Activated CD4-positive, alpha-beta T cell treated with anti-CD3 and anti-CD28 coated beads, Interleukin-2, amount 10 ng/mL, durations not matched to agents 24 days and 14 days (primary cell): ENCODE measurements at regions not wholly inside any gene's neighbourhood (a gene's known extent, or its start where the extent isn't known, plus 50 kb on each side); places are given as distances from the start of the nearest gene placed in this dataset.

Experiments used
- DNase-seq: peaks from one replicate; pipeline ENCODE4 v3.0.0; 2022
- H3K27ac Mint-ChIP-seq: one replicate; pipeline ENCODE4 v1.8.0; 2022; ENCODE audit warnings: mild to moderate bottlenecking, mixed read lengths
- H3K27me3 Mint-ChIP-seq: one replicate; pipeline ENCODE4 v1.8.0; 2022; ENCODE audit warnings: mixed read lengths
- H3K36me3 Mint-ChIP-seq: one replicate; pipeline ENCODE4 v1.8.0; 2022; ENCODE audit warnings: low read depth, mild to moderate bottlenecking, mixed read lengths
- H3K4me1 Mint-ChIP-seq: one replicate; pipeline ENCODE4 v1.8.0; 2021; ENCODE audit warnings: mixed read lengths
- H3K4me3 Mint-ChIP-seq: one replicate; pipeline ENCODE4 v1.8.0; 2022; ENCODE audit warnings: mild to moderate bottlenecking, moderate library complexity, mixed read lengths
- H3K9me3 Mint-ChIP-seq: one replicate; pipeline ENCODE4 v1.8.0; 2021; ENCODE audit warnings: mixed read lengths
- intact Hi-C: fragments of 100-400 bp; cut with micrococcal nuclease; formaldehyde crosslinking; loops from one replicate; pipeline ENCODE4 v1.15.1; 2023

DNA sequence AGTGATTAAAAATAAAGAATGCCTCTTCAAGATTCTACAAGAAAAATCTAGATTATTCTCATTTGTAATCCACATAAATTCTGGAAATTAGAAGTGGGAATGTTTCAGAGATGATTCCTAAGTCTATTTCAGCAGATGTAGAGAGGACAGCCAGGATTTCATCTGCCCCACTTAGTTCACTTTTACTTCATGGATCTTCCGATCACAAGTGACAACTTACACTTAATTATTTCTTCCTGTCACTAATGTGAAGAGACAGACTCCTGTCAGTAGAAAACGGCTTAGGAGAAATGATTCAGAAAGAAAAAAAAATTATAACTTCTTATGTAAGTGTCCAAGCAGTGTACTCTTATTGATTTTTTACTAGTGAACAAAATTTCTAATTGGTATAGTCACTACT lies 368.2 kb upstream of the SMIM30 start:
- Mint-ChIP-seq H3K36me3 (no peaks in the 10 kb centered on the region), H3K4me3 (no peak overlapping the region), H3K4me1 (no peaks in the 10 kb centered on the region), H3K27me3 (no peaks in the 10 kb centered on the region), H3K9me3 (peaks cover 5% of the 10 kb centered on the region), H3K27ac (no peak overlapping the region)
- no peak for DNase-seq
- intact Hi-C loops = no loop called here

DNA sequence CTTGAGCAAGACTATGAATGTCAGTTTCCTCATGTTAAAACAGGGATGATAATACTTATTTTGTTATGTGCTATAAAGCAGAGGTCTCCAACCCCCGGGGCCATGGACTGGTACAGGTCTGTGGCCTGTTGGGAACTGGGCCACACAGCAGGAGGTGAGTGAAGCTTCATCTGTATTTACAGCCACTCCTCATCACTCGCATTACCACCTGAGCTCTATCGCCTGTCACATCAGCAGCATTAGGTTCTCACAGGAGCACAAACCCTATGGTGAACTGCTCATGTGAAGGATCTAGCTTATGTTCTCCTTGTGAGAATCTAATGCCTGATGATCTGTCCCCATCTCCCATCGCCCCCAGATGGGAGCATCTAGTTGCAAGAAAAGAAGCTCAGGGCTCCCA lies 365.3 kb upstream of the SMIM30 start:
- intact Hi-C loops = no loop called here
- Mint-ChIP-seq H3K27ac (no peak overlapping the region), H3K36me3 (no peaks in the 10 kb centered on the region), H3K4me3 (no peak overlapping the region), H3K4me1 (no peaks in the 10 kb centered on the region), H3K27me3 (no peaks in the 10 kb centered on the region), H3K9me3 (peaks cover 5% of the 10 kb centered on the region)
- DNase-seq = no peak

GRCh38 chr7:113480537-113480936 lies 362.2 kb upstream of the SMIM30 start:
- intact Hi-C loops = no loop called here
- H3K36me3 Mint-ChIP-seq = no peaks in the 10 kb centered on the region

GRCh38 chr7:113464096-113464855 lies 345.9 kb upstream of the SMIM30 start:
- H3K4me1 Mint-ChIP-seq = no peaks in the 10 kb centered on the region

More at GRCh38 chr7:113480537-113480936, 362.2 kb upstream of the SMIM30 start:
- H3K9me3 Mint-ChIP-seq = peaks cover 5% of the 10 kb centered on the region
- no peak overlapping the region for H3K4me3 Mint-ChIP-seq
- DNase-seq = no peak
- H3K4me1 Mint-ChIP-seq = no peaks in the 10 kb centered on the region
- H3K27ac Mint-ChIP-seq = no peak overlapping the region
- no peaks in the 10 kb centered on the region for H3K27me3 Mint-ChIP-seq

DNA sequence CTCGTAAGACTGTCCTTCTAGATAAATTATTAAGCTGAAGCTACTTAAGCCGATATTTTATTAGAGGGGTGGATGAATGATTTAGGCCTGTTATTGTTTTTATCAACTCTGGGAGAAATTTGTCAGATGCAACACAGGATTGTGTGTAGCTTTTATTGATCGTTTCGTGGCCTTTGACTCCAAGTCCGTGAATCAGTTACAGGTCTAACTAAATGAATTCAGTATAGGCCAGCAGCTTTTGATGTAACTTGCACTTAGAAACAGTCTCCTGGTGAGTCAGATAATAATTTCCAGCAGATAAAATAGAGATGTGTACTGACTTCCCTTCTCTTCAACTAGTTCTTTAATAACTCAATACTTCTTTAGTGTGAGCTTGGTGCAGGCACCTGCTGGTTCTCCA lies 341.7 kb upstream of the SMIM30 start:
- intact Hi-C loops = no loop called here

More at GRCh38 chr7:113464096-113464855, 345.9 kb upstream of the SMIM30 start:
- Mint-ChIP-seq H3K27ac (no peak overlapping the region), H3K36me3 (no peaks in the 10 kb centered on the region), H3K9me3 (no peaks in the 10 kb centered on the region), H3K4me3 (no peak overlapping the region), H3K27me3 (no peaks in the 10 kb centered on the region)
- no peak for DNase-seq
- intact Hi-C loops = no loop called here

DNA sequence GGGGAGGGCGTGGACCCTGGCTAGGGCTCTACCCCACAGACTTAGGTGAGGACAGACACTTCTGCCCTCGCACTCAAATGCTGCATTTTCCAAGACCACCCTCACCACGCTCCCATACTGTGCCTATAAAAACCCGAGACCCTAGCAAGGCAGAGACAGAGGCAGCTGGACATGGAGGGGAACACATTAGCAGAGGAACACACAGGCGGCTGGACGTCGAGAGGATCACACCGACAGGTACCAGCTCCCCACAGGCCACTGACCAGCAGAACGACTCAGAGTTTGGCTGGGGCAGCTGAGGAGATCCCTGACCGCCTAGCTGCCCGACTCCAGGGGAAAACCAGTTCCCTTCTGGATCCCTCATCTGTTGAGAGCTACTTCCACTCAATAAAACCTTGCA lies 338.2 kb upstream of the SMIM30 start:
- Mint-ChIP-seq H3K36me3 (no peaks in the 10 kb centered on the region), H3K27ac (no peak overlapping the region), H3K27me3 (no peaks in the 10 kb centered on the region), H3K9me3 (no peaks in the 10 kb centered on the region), H3K4me3 (no peak overlapping the region), H3K4me1 (no peaks in the 10 kb centered on the region)
- DNase-seq = no peak
- intact Hi-C loops = no loop called here

More for the DNA sequence above, 341.7 kb upstream of the SMIM30 start:
- DNase-seq = no peak
- Mint-ChIP-seq H3K27ac (no peak overlapping the region), H3K4me1 (no peaks in the 10 kb centered on the region), H3K9me3 (no peaks in the 10 kb centered on the region), H3K4me3 (no peak overlapping the region), H3K36me3 (no peaks in the 10 kb centered on the region), H3K27me3 (no peaks in the 10 kb centered on the region)

- intact Hi-C loops = no loop called here
- no peak for DNase-seq
- Mint-ChIP-seq H3K4me1 (no peaks in the 10 kb centered on the region), H3K36me3 (no peaks in the 10 kb centered on the region), H3K4me3 (no peak overlapping the region), H3K9me3 (no peaks in the 10 kb centered on the region), H3K27ac (no peak overlapping the region), H3K27me3 (no peaks in the 10 kb centered on the region)
Observed at GRCh38 chr7:113454597-113455169, 336.3 kb upstream of the SMIM30 start.

DNA sequence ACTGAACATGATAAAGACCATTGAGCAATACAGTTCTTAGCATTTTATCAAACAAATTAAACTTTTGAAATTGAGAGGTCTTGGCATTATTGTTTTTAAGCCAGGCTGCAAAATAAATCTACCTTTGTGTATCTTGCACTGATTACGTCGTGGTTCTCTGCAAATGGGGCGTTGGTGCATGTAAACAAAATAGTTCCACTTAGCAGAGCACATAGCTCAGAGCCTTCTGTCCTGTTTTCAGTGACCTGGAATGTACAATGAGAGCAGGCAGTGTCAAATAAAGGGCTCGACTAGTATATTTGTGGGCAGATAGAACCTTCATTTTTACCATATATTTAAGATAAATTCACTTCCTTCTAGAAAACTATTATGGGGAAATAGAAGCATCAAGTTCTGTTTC lies 333.9 kb upstream of the SMIM30 start:
- Mint-ChIP-seq H3K36me3 (no peaks in the 10 kb centered on the region), H3K4me3 (no peak overlapping the region), H3K4me1 (no peaks in the 10 kb centered on the region), H3K27me3 (no peaks in the 10 kb centered on the region), H3K9me3 (no peaks in the 10 kb centered on the region), H3K27ac (no peak overlapping the region)
- intact Hi-C loops = no loop called here
- DNase-seq = no peak

- intact Hi-C loops = no loop called here
- no peak for DNase-seq
- Mint-ChIP-seq H3K4me1 (no peaks in the 10 kb centered on the region), H3K27me3 (no peaks in the 10 kb centered on the region), H3K4me3 (no peak overlapping the region), H3K27ac (no peak overlapping the region), H3K36me3 (no peaks in the 10 kb centered on the region), H3K9me3 (no peaks in the 10 kb centered on the region)
Observed at GRCh38 chr7:113446791-113447190, 328.4 kb upstream of the SMIM30 start.

- Mint-ChIP-seq H3K4me1 (no peaks in the 10 kb centered on the region), H3K9me3 (no peaks in the 10 kb centered on the region), H3K27me3 (no peaks in the 10 kb centered on the region), H3K27ac (no peak overlapping the region), H3K36me3 (no peaks in the 10 kb centered on the region), H3K4me3 (no peak overlapping the region)
- DNase-seq = no peak
- intact Hi-C loops = no loop called here
Observed at GRCh38 chr7:113446391-113446790, 328.0 kb upstream of the SMIM30 start.

DNA sequence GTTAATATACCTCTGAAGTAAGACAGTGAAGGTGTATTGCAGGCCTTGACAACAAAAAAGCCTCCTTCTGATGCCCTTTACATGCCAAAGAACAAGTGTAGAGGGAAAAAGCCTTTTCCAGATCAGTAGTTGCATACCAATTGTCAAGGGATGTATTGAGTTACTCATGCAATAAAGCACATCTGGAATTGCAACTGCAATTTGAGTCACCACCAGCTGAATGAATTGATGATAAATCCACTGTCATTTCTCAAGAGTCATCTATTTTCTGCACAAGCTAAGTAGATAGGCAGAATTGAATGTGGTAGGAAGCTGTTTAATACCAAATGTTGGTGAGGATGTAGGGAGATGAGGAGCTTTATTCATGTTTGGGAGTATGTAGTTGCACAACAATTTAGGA lies 325.9 kb upstream of the SMIM30 start:
- intact Hi-C loops = no loop called here
- H3K27me3 Mint-ChIP-seq = no peaks in the 10 kb centered on the region

GRCh38 chr7:113440173-113440572 lies 321.8 kb upstream of the SMIM30 start:
- H3K9me3 Mint-ChIP-seq = no peaks in the 10 kb centered on the region
- DNase-seq = no peak
- H3K27ac Mint-ChIP-seq = no peak overlapping the region
- H3K36me3 Mint-ChIP-seq = no peaks in the 10 kb centered on the region
- no peaks in the 10 kb centered on the region for H3K4me1 Mint-ChIP-seq
- H3K4me3 Mint-ChIP-seq = no peak overlapping the region
- no peaks in the 10 kb centered on the region for H3K27me3 Mint-ChIP-seq
- intact Hi-C loops = no loop called here

More for the DNA sequence above, 325.9 kb upstream of the SMIM30 start:
- no peaks in the 10 kb centered on the region for H3K36me3 Mint-ChIP-seq
- H3K4me3 Mint-ChIP-seq = no peak overlapping the region
- DNase-seq = no peak
- H3K27ac Mint-ChIP-seq = no peak overlapping the region
- H3K9me3 Mint-ChIP-seq = no peaks in the 10 kb centered on the region
- H3K4me1 Mint-ChIP-seq = no peaks in the 10 kb centered on the region

- Mint-ChIP-seq H3K27ac (no peak overlapping the region), H3K36me3 (no peaks in the 10 kb centered on the region), H3K27me3 (no peaks in the 10 kb centered on the region)
Observed at GRCh38 chr7:113431406-113431805, 313.1 kb upstream of the SMIM30 start.

DNA sequence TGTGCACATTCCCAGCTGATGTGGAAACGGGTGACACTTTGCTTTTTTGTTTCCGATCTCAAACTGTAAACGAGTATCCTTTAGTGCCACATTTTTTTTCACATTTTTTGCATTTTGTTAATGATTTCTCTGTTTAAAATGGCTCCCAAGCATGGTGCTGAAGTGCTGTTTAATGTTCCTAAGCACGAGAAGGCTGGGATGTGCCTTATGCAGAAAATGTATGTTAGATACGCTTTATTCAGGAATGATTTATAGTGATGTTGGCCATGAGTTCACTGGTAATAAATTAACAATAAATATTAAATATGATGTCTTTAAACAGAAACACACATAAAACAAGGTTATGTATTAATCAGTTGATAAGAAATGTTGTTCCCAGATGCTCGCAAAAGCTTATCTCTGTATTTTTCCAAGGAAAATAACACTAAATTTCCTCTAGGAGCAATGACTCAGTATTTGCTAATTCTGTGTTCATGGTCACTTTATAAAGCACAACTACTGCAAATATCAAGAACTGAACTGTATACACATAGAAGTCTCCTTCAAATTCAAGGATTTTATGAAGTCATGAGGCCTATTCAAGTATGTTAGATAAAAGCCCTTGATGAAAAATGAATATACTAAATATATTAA lies 305.9 kb upstream of the SMIM30 start:
- Mint-ChIP-seq H3K9me3 (no peaks in the 10 kb centered on the region), H3K27ac (no peak overlapping the region), H3K27me3 (no peaks in the 10 kb centered on the region), H3K4me3 (no peak overlapping the region), H3K36me3 (no peaks in the 10 kb centered on the region), H3K4me1 (peaks cover 5% of the 10 kb centered on the region)
- DNase-seq = no peak
- intact Hi-C loops = loop anchor here (5.0 kb wide), 1 partner anchor 1682 kb away; no protein-coding TSS in a partner anchor

More at GRCh38 chr7:113431406-113431805, 313.1 kb upstream of the SMIM30 start:
- no peaks in the 10 kb centered on the region for H3K9me3 Mint-ChIP-seq
- no peak overlapping the region for H3K4me3 Mint-ChIP-seq
- H3K4me1 Mint-ChIP-seq = no peaks in the 10 kb centered on the region
- DNase-seq = no peak
- intact Hi-C loops = no loop called here
